ENCODE measurements at regions not wholly inside any gene's neighbourhood (a gene's known extent, or its start where the extent isn't known, plus 50 kb on each side); places are given as distances from the start of the nearest gene placed in this dataset.

- intact Hi-C loops (cut with DNase I; ENCODE audit: low total_unique reads), result no loop called here
- H3K9me3 ChIP-seq, result no peaks in the 10 kb centered on the region
- H3K4me3 ChIP-seq, result no peak overlapping the region
- in situ Hi-C loops (cut with MboI; ENCODE audit: low sequenced_read_pairs in 4 of 4), result loop anchor here in 1 of 4 donors (10.0 to 25.0 kb wide), 4 partner anchors 168 to 636 kb away; no protein-coding TSS in a partner anchor
- no peak for TF ChIP-seq POLR2A (IDR thresholded peaks at IDR 0.05)
- TF ChIP-seq, protein P1, sequence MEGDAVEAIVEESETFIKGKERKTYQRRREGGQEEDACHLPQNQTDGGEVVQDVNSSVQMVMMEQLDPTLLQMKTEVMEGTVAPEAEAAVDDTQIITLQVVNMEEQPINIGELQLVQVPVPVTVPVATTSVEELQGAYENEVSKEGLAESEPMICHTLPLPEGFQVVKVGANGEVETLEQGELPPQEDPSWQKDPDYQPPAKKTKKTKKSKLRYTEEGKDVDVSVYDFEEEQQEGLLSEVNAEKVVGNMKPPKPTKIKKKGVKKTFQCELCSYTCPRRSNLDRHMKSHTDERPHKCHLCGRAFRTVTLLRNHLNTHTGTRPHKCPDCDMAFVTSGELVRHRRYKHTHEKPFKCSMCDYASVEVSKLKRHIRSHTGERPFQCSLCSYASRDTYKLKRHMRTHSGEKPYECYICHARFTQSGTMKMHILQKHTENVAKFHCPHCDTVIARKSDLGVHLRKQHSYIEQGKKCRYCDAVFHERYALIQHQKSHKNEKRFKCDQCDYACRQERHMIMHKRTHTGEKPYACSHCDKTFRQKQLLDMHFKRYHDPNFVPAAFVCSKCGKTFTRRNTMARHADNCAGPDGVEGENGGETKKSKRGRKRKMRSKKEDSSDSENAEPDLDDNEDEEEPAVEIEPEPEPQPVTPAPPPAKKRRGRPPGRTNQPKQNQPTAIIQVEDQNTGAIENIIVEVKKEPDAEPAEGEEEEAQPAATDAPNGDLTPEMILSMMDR (IDR thresholded peaks at IDR 0.05 in 4 of 5, conservative IDR thresholded peaks at IDR 0.05 in 1 of 5), result no peak
- H3K4me1 ChIP-seq, result no peaks in the 10 kb centered on the region
- DNase-seq (no peak), ATAC-seq (no peak)
- H3K27ac ChIP-seq, result no peak overlapping the region
- no peaks in the 10 kb centered on the region for H3K36me3 ChIP-seq
- peaks cover 0 to 5% (median 5%) of the 10 kb centered on the region in 3 donors for H3K27me3 ChIP-seq
These were observed 156.8 kb upstream of the RALGAPA2 start for GRCh38 chr20:20869161-20869775.

DNA sequence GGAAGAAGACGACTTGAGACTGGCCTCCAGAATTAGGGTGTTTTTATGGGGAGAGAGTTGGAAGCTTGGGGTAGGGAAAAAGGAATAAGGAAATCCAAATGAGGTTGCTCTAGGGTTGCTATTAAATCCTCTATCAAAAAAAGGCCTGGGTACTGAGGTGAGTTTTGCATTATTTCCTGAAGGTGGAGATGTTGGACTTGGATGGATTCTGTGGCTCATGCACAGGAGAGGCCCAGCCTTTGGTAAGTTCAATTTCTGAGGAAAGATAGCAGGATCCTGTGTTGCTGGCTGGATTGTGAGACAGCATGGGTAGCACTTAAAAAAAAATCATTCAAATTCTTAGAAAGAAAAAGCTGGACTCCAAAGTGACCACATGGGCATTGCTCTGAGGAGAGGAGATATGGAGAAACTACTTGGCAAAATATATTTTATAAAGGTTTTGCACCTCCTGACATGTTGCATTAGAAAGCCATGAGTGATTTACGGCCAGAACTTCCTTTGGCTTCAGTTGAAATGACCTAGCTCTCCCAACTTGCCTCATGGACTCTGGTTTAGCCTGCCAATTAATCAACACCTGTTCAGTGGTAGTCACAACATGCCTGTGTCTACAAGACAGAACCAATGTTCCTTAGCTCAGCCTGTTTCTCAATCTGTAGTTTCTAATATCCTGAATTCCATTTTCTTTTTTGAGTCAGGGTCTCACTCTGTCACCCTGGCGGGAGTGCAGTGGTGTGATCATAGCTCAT lies 152.1 kb upstream of the RALGAPA2 start:
- in situ Hi-C loops (cut with MboI; ENCODE audit: low sequenced_read_pairs in 4 of 4), result loop anchor here in 1 of 4 donors (10.0 to 25.0 kb wide), 4 partner anchors 173 to 640 kb away; no protein-coding TSS in a partner anchor
- intact Hi-C loops (cut with DNase I; ENCODE audit: low total_unique reads), result loop anchor here (5.0 kb wide), 1 partner anchor 643 kb away; no protein-coding TSS in a partner anchor
- ATAC-seq, result peak; percentile 36 to 44

GRCh38 chr20:20860078-20860806 lies 147.8 kb upstream of the RALGAPA2 start:
- Histone ChIP-seq H3K4me1 (no peaks in the 10 kb centered on the region), H3K36me3 (no peaks in the 10 kb centered on the region), H3K9me3 (no peaks in the 10 kb centered on the region), H3K27ac (no peak overlapping the region), H3K27me3 (peaks cover 0 to 2% (median 0%) of the 10 kb centered on the region in 3 donors), H3K4me3 (no peak overlapping the region)
- intact Hi-C loops (cut with DNase I; ENCODE audit: low total_unique reads) (loop anchor here (5.0 kb wide), 1 partner anchor 647 kb away; no protein-coding TSS in a partner anchor), in situ Hi-C loops (cut with MboI; ENCODE audit: low sequenced_read_pairs in 4 of 4) (loop anchor here in 1 of 4 donors (10.0 to 25.0 kb wide), 4 partner anchors 177 to 645 kb away; no protein-coding TSS in a partner anchor)
- TF ChIP-seq, protein P1 (IDR thresholded peaks at IDR 0.05 in 4 of 5, conservative IDR thresholded peaks at IDR 0.05 in 1 of 5), result peak; percentile 75 to 94 (median 85)
- no peak for TF ChIP-seq POLR2A (IDR thresholded peaks at IDR 0.05)
- ATAC-seq, result peak; percentile 65 to 75
- peak; percentile 47 to 58 for DNase-seq

More for the DNA sequence above, 152.1 kb upstream of the RALGAPA2 start:
- Histone ChIP-seq H3K4me1 (no peaks in the 10 kb centered on the region), H3K36me3 (no peaks in the 10 kb centered on the region), H3K27me3 (peaks cover 0 to 5% (median 0%) of the 10 kb centered on the region in 3 donors), H3K27ac (no peak overlapping the region), H3K4me3 (no peak overlapping the region), H3K9me3 (no peaks in the 10 kb centered on the region)
- TF ChIP-seq, protein P1 (IDR thresholded peaks at IDR 0.05 in 4 of 5, conservative IDR thresholded peaks at IDR 0.05 in 1 of 5), result peak in 1 of 5 experiments; percentile 21
- TF ChIP-seq POLR2A (IDR thresholded peaks at IDR 0.05), result no peak
- no peak for DNase-seq

DNA sequence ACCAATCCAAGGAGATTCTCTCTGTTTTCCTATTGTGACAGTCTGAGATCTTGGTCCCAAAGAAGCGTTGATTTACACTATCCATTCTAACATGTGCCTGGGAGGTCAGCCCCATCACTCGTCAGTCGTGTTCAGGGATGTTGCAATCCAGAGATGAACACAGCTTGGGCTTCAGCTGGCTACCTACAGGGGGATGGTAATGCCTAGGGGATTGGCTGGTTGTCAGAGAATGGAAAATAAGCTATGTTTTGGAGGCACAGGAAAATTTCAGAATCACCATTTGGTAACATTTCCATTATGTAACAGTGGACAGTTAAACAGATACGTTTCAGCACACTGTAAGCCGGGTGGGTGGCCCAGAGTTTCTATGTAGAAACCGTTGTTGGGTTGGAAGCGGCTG lies 147.1 kb upstream of the RALGAPA2 start:
- H3K36me3 ChIP-seq, result no peaks in the 10 kb centered on the region
- no peaks in the 10 kb centered on the region for H3K9me3 ChIP-seq
- in situ Hi-C loops (cut with MboI; ENCODE audit: low sequenced_read_pairs in 4 of 4), result loop anchor here (10.0 to 25.0 kb wide), 4 partner anchors 178 to 645 kb away; no protein-coding TSS in a partner anchor
- TF ChIP-seq, protein P1 (IDR thresholded peaks at IDR 0.05 in 4 of 5, conservative IDR thresholded peaks at IDR 0.05 in 1 of 5), result no peak
- TF ChIP-seq POLR2A (IDR thresholded peaks at IDR 0.05), result no peak
- ATAC-seq (no peak), DNase-seq (no peak)
- H3K4me3 ChIP-seq, result no peak overlapping the region
- intact Hi-C loops (cut with DNase I; ENCODE audit: low total_unique reads), result no loop called here
- H3K27ac ChIP-seq, result no peak overlapping the region
- no peaks in the 10 kb centered on the region for H3K4me1 ChIP-seq
- peaks cover 0 to 2% (median 0%) of the 10 kb centered on the region in 3 donors for H3K27me3 ChIP-seq
